BJ (cell line): ENCODE measurements at regions not wholly inside any gene's neighbourhood (a gene's known extent, or its start where the extent isn't known, plus 50 kb on each side); places are given as distances from the start of the nearest gene placed in this dataset.

Experiments
- CTCF ChIA-PET: fragments of 350-600 bp; formaldehyde crosslinking; extraction: SDS; loops from one replicate; lab custom pipeline; 2021; ENCODE audit warnings: antibody characterized with exemption, inconsistent platforms; lab: Yijun Ruan, JAX
- POLR2A ChIA-PET: fragments of 300-600 bp; sonication (Branson Sonifier 250); formaldehyde crosslinking; extraction: SDS; loops from one replicate; lab custom pipeline; 2021; ENCODE audit warnings: antibody characterized with exemption; lab: Charles Lee
- DNase-seq: peaks from one replicate; pipeline ENCODE4 v3.0.0-alpha.2; 2011; ENCODE audit warnings: low read depth
- H3K27me3 ChIP-seq: 2 replicates; pipeline ENCODE4 v1.6.0; 2011; ENCODE audit warnings: low read length; ENCODE audit not compliant: control insufficient read depth, insufficient read depth
- H3K36me3 ChIP-seq: 2 replicates; pipeline ENCODE4 v1.5.1; 2011; ENCODE audit warnings: low read length; ENCODE audit not compliant: control insufficient read depth, insufficient read depth
- H3K4me3 ChIP-seq: 2 replicates; pipeline ENCODE4 v1.5.1; 2011; ENCODE audit warnings: low read depth, mild to moderate bottlenecking, control low read depth, low read length
- CTCF ChIP-seq: IDR thresholded peaks from 2 replicates; pipeline ENCODE4 v1.5.1; 2011; ENCODE audit warnings: low read depth, mild to moderate bottlenecking, control low read depth, inconsistent platforms, low read length, moderate library complexity; ENCODE audit not compliant: insufficient read depth

DNA sequence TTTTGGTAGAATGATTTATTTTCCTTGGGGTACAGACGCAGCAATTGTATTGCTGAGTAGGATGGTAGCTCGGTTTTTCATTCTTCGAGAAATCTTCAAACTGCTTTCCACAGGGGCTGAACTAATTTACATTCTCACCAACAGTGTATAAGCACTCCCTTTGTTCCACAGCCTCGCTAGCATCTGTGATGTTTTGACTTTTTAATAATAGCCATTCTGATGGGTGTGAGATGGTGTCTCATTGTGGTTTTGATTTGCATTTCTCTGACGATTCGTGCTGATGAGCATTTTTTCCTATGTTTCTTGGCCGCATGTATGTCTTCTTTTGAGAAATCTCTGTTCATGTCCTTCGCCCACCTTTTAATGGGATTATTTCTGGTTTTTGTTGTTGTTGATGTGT, 54.8 kb upstream of the UQCRFS1 start:
- Histone ChIP-seq H3K27me3 (no peaks in the 10 kb centered on the region), H3K4me3 (no peak overlapping the region), H3K36me3 (no peaks in the 10 kb centered on the region)
- ChIA-PET POLR2A (no interaction called here), CTCF (interaction anchor here (1.5 kb wide), 1 partner anchor 531 kb away, joined by 4 read pairs; no protein-coding TSS in a partner anchor)
- no peak for TF ChIP-seq CTCF
- DNase-seq = no peak

GRCh38 chr19:29268103-29268502, 55.2 kb upstream of the UQCRFS1 start:
- DNase-seq = no peak
- POLR2A ChIA-PET = no interaction called here
- Histone ChIP-seq H3K36me3 (no peaks in the 10 kb centered on the region), H3K27me3 (no peaks in the 10 kb centered on the region), H3K4me3 (no peak overlapping the region)
- CTCF ChIA-PET = interaction anchor here (1.5 kb wide), 1 partner anchor 531 kb away, joined by 4 read pairs; no protein-coding TSS in a partner anchor
- no peak for TF ChIP-seq CTCF

GRCh38 chr19:29268721-29269393, 55.9 kb upstream of the UQCRFS1 start:
- TF ChIP-seq CTCF = no peak
- no peak for DNase-seq
- ChIA-PET POLR2A (no interaction called here), CTCF (interaction anchor here (1.5 kb wide), 1 partner anchor 532 kb away, joined by 4 read pairs; no protein-coding TSS in a partner anchor)
- no peaks in the 10 kb centered on the region for H3K36me3 ChIP-seq
- no peaks in the 10 kb centered on the region for H3K27me3 ChIP-seq
- no peak overlapping the region for H3K4me3 ChIP-seq

- Histone ChIP-seq H3K4me3 (no peak overlapping the region), H3K27me3 (no peaks in the 10 kb centered on the region), H3K36me3 (no peaks in the 10 kb centered on the region)
- POLR2A ChIA-PET = no interaction called here
- no peak for TF ChIP-seq CTCF
- CTCF ChIA-PET = interaction anchor here (0.6 to 0.7 kb wide), 2 partner anchors 9 to 414 kb away, joined by 3 read pairs; no protein-coding TSS in a partner anchor
- no peak for DNase-seq
These were observed 56.7 kb upstream of the UQCRFS1 start for GRCh38 chr19:29269641-29270040.

GRCh38 chr19:29271341-29271740, 58.4 kb upstream of the UQCRFS1 start:
- DNase-seq = no peak
- H3K27me3 ChIP-seq = no peaks in the 10 kb centered on the region
- H3K36me3 ChIP-seq = no peaks in the 10 kb centered on the region
- CTCF ChIA-PET = interaction anchor here (2.4 kb wide), 1 partner anchor 8 kb away, joined by 17 read pairs; no protein-coding TSS in a partner anchor
- no peak overlapping the region for H3K4me3 ChIP-seq
- POLR2A ChIA-PET = no interaction called here
- TF ChIP-seq CTCF = no peak
